Right lobe of liver (tissue), 4 donors: ENCODE measurements at regions not wholly inside any gene's neighbourhood (a gene's known extent, or its start where the extent isn't known, plus 50 kb on each side); places are given as distances from the start of the nearest gene placed in this dataset.

Experiments used
- CTCF ChIP-seq, 4 donors: fragments of 200-600 bp in 3 of 4; fragments of 450-650 bp in 1 of 4; IDR thresholded peaks; one replicate each; pipeline versions ENCODE4 v1.5.1 to v1.8.0; 2016 to 2022; ENCODE audit warnings: antibody characterized with exemption in 4 of 4, mild to moderate bottlenecking in 2 of 4
- POLR2A ChIP-seq: fragments of 450-650 bp; IDR thresholded peaks from one replicate; pipeline ENCODE4 v1.6.1; 2017; ENCODE audit warnings: antibody characterized with exemption, mild to moderate bottlenecking
- donor health status: DM: no; HTN: no; CAD: no.
- donor health status: DM: no; HTN: no; CAD: no.
- donor health status: DM: no; HTN: yes; CAD: no.

GRCh38 chr21:16047904-16048303, 318.1 kb downstream of the USP25 start:
- TF ChIP-seq CTCF (IDR thresholded peaks at IDR 0.05), result no peak
- TF ChIP-seq POLR2A, result no peak
